Esophagus squamous epithelium (tissue), 4 donors: ENCODE measurements at regions not wholly inside any gene's neighbourhood (a gene's known extent, or its start where the extent isn't known, plus 50 kb on each side); places are given as distances from the start of the nearest gene placed in this dataset.

Experiments
- CTCF ChIP-seq, 6 experiments: fragments of 450-650 bp in 4 of 6; fragments of 200-600 bp in 2 of 6; sonication (generic) in 2 of 6; IDR thresholded peaks; one replicate each; pipeline ENCODE4 v1.5.1; 2016 to 2019; ENCODE audit warnings: antibody characterized with exemption in 6 of 6, mild to moderate bottlenecking in 4 of 6, moderate library complexity in 4 of 6
- POLR2A ChIP-seq, 4 donors: fragments of 450-650 bp; IDR thresholded peaks; one replicate each; pipeline ENCODE4 v1.6.1; 2017; ENCODE audit warnings: antibody characterized with exemption in 4 of 4, mild to moderate bottlenecking in 4 of 4, moderate library complexity in 3 of 4

- no peak for TF ChIP-seq CTCF (IDR thresholded peaks at IDR 0.05)
- no peak for TF ChIP-seq POLR2A (IDR thresholded peaks at IDR 0.05)
Observed at GRCh38 chr2:177101930-177102329, 110.7 kb upstream of the HNRNPA3 start.
